Cerebellar cortex (tissue), 1 donor: ENCODE measurements at regions not wholly inside any gene's neighbourhood (a gene's known extent, or its start where the extent isn't known, plus 50 kb on each side); places are given as distances from the start of the nearest gene placed in this dataset.
"Not testable (repeated sequence)": the region's sequence is repeated elsewhere in the genome, so short reads cannot be mapped to it uniquely, and the experiment has no call there.

Source experiments
- DNase-seq: peaks from one replicate; pipeline ENCODE4 v3.0.0-alpha.2; 2015; ENCODE audit warnings: low spot score

DNA sequence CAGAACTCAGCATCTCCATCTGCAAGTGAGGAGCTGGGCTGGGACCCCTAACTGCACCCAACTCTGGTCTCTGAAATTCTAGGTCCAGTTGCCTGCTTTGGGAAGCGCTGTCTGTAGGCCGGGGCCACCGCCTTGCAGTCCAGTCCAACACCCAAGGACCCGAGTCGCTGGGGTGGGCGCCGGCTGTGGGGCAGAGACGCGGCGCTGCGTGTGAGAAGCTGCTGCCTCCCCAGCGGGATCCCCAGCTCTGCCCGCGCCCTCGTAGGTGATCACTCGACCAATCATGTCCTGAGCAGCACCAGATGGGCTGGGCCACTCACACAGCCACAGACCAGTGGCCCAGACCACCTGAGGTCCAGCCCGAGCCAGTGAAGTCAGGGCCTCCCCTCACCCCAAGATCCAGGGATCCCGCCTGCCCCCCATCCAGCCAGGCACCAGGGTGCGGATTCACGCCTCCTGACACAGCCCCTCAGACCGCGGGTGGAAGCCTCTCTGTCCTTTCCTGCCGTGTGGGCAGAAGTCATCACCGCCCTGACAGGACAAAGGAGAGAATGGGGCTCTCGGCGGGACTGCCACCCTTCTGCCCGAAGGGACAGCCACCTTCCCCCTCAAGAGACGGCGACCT is 67.4 kb upstream of the ADGRA1 start:
- DNase-seq = no peak

DNA sequence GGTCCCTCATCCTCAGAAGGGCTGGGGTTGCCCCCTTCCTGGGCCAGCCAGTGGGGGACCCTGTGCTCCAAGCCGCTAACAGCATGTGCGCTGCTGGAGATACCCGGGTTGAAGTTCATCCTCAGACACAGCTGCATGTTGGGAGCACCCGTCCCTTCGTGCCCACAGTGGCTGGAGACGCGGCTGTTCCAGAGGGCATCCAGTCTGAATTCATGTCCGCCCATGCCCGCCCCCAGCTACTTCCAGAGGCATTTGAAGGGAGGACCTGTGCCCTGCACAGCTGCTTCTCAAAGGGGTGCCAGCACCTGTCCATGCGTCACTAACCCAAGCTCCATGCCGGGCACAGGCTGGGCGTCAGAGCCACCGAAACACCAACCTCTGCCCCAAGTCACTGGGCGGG is 68.1 kb upstream of the ADGRA1 start:
- DNase-seq = no peak

DNA sequence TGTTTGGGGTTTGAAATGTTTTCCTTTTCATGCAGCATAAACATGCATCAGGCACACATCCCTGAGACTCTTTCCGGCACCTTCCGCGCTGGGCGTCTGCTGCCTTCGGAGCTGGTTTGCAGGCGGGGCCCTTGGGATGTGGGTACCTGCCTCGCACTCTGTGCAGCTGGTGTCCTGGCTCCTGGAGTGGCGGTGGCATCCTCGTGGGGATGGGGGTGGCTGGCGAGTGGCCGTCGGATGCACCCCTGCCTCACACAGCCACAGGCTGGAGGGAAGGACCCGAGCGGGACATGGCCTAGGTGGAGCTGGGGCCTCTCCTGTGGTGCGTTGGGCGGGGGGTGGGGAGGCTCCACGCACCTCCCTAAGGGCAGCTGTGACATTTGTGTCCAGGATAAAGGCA is 68.5 kb upstream of the ADGRA1 start:
- no peak for DNase-seq

DNA sequence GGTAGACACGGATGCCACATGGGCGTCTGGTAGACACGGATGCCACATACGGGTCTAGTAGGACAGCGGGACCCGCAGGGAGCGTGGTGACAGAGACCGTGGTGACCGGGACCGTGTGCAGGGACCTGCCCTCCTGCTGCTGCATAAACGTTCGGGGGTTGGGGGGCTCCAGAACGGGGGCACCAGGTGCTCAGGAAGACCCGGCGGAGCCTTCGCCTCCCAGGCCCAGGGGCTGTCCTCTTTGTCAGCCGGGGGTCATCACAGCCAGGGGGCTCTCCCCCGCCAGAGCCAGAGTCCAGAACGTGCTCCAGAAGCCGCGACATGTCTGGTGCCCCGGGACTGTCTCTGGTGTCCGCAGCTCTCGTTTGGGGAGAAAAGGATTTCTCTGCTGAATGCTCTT is 69.2 kb upstream of the ADGRA1 start:
- no peak for DNase-seq

DNA sequence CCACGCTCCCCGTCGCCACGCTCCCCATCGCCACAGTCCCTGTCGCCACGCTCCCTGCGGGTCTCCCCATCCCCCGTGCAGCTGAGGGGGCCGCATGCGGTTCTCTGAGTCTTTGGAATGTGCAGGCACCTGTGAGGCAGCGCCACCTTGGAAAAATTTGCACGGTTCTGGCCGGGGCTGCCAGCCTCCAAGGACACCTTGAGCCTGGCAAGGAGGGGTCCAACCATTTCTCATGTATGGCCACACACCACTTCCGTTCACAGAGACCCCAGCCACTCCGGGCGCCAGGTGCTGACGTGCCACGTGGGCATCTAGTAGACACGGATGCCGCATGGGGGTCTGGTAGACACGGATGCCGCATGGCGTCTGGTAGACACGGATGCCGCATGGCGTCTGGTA is 70.5 kb upstream of the ADGRA1 start:
- no peak for DNase-seq

DNA sequence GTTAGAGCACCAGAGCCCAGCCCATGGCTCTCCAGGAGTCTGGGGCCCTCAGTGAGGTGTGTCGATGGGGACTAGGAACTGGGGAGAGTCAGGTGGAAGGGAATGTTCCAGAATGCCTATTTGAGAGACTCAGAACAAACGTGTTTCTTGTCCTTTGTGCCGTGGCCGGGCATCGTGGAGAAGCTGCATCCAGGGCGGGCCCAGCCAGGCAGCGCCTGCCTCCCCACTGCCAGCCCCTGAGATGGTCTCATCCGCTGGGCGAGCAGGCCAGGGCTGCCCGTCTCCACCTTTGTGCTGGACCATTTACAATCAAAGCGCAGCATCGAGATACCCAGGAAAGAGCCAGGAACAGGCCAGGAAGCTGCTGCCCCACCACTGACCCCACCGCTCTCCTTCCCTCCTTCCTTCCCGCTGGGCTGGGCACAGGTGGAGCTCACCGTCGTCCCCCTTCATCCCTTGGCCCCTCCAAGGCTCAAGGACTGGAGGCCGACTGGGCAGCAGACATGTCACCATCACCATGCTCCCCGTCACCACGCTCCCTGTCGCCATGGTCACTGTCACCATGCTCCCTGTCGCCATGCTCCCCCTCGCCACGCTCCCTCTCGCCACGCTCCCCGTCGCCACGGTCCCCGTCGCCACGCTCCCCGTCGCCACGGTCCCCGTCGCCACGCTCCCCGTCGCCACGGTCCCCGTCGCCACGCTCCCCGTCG is 71.1 kb upstream of the ADGRA1 start:
- no peak for DNase-seq

DNA sequence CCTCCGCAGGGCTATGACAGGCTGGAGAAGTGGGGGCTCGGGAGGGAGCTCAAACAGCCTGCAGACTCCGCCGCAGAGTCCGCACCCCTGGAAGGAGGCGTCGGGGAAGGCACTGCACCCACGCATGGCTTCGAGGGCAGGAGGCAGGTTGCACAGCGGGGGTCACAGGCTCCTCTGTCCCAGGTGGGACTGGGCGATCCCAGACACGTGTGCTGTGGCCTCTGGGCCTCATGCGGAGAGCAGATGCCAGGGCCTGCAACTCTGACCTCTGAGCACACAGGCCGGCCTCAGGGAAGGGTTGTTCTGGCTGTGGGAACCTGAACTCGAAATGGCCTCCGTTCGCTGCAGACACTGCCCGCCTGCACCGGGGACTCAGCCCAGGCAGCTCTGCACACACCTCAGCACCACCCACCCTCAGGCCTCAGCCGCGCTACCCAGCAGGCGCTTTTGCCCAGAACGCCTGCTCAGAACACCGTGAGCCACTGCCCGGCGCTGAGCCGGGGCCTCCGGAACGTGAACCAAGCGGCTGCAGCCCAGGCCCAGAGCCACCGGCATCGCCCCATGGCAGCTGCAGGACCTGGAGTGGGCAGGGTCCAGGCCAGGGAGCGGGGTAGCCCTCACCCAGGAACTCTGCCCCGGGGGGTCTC is 71.8 kb upstream of the ADGRA1 start:
- no peak for DNase-seq

DNA sequence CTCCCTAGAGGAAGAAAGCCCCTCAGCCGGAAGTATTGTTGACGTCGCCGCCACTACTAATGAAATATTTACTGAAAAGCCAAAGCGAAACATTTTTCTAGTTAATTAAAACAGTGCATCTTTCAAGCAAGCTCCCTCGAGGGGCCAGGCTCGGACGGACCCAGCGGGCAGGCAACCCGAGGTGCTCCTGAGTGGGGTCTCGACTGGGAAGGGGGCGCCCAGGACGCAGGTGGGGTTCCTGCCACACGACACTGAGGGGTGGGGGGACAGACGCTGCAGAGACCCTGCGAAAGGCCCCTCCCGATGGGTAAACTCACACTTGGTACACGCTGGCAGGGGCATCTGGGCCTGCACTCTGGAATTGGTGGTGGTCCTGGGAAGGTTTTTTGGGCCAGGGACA is 72.4 kb upstream of the ADGRA1 start:
- DNase-seq = no peak

DNA sequence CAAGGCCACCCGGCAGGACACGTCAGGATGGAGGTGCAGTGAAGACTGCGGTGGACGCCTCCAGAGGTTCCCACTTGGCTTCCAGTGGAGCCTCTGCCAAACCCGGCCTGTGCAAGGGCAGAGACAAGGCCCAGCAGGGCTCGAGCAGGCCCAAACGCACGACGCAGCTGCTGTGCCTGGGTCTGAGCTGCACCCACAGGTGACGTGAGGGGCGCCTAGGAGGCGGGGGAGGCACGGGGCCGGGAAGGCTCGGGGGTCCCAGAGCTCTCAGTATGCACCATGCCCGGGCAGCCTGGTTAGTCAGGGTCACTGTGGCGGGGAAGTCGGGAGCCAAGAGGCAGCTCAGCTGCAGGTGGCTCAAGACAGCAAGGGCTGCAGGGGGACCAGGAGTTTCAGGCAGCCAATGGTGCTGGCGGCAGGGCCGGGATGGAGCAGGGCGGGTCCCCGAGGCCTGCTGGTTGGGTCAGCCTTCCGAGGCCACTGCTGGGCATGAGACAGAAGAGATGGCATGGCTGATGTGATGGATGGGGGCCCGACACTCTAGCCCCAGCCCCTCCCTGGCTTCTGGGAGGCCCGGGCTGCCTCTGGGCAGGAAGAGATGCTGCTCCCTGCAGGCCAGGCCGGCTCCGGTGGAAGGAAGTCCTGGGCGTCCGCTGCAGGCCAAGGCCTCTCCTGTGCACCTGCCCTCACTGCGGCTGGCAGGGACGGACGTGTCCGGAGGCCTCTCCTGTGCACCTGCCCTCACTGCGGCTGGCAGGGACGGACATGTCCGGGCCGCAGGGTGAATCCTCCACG is 72.2 kb upstream of the CFAP46 start:
- no peak for DNase-seq

DNA sequence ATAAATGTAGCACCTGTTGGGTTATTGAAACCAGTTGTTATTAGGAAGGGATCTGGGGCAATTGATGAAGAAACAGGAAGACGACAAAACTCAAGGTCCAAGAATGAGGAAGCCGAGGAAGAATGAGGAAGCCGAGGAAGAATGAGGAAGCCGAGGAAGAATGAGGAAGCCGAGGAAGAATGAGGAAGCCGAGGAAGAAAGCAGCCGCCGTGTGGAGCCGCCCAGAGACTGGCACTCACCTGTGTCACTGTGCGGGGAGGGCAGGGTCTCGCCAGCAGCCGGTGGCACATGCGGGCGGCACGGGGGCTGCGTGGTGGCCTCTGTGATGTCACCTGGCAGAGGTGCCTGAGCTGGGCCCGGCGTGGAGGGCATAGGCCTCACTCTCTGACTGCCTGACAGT is 71.1 kb upstream of the CFAP46 start:
- DNase-seq = no peak

DNA sequence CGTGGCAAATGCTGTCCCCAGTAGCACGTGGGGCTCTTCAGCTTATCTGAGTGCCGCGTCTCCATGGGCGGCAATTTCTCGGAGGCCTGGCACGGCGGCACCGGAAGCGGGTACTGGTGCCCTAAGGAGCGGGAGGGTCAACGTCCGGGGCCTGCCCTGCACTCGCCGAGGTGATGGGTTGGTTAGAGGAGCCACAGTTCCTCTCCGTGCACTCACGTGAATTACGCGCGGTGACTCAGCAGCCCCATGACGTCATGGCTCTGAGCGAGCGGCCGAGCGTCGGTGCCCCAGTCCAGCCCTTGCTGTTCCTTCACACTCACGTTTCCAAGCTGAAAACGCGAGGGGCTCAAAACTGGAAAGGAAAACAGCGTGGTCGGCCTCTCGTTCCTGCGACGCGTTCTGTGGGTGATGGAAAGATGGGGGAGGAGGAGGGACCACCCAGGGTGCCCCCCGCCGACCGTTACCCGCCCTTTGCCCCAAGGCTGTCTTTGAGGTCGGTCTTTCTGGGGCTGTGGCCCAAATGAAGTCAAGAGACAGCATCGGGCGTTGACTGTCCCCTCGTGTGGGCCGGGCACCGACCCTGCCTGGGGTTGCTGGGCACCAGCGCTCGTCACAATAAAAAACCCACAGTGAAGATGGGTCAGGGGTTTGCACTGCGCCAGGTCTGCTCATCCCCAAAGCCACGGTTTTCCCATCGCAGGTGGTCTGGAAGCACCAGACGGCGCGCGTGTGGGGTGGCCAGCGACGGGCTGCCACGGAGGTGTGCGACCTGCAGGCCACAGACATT is 70.4 kb upstream of the CFAP46 start:
- no peak for DNase-seq

DNA sequence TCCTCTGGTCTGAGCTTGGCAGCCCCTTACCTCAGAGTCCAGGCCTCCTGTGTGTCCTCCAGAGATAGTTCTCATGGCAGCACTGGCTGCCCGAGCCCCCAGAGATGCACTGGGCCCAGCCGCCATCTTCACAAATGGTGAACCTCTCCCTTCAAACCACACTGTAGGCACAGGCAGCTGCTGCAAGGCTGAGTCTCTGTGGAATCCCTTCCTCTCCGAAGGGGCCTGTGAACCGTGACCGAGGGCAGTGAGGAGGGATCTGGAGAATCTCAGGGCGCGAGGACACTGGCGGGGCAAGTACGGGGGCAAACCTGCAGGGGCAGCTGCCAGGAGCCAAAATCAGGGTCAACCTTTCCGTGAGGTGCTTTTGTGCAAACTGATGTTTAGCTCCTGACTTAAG is 69.5 kb upstream of the CFAP46 start:
- no peak for DNase-seq

DNA sequence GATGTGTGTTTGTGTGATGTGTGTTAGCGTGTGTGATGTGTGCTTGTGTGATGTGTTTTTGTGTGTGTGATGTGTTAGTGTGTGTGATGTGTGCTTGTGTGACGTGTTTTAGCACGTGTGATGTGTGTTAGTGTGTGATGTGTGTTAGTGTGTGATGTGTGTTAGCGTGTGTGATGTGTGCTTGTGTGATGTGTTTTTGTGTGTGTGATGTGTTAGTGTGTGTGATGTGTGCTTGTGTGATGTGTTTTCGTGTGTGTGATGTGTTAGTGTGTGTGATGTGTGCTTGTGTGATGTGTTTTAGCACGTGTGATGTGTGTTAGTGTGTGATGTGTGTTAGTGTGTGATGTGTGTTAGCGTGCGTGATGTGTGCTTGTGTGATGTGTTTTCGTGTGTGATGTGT is 69.0 kb upstream of the CFAP46 start:
- not testable (repeated sequence) for DNase-seq

DNA sequence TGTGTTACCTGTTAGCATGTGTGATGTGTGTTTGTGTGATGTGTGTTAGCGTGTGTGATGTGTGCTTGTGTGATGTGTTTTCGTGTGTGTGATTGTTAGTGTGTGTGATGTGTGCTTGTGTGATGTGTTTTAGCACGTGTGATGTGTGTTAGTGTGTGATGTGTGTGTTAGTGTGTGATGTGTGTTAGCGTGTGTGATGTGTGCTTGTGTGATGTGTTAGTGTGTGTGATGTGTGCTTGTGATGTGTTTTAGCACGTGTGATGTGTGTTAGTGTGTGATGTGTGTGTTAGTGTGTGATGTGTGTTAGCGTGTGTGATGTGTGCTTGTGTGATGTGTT is 68.4 kb upstream of the CFAP46 start:
- not testable (repeated sequence) for DNase-seq

DNA sequence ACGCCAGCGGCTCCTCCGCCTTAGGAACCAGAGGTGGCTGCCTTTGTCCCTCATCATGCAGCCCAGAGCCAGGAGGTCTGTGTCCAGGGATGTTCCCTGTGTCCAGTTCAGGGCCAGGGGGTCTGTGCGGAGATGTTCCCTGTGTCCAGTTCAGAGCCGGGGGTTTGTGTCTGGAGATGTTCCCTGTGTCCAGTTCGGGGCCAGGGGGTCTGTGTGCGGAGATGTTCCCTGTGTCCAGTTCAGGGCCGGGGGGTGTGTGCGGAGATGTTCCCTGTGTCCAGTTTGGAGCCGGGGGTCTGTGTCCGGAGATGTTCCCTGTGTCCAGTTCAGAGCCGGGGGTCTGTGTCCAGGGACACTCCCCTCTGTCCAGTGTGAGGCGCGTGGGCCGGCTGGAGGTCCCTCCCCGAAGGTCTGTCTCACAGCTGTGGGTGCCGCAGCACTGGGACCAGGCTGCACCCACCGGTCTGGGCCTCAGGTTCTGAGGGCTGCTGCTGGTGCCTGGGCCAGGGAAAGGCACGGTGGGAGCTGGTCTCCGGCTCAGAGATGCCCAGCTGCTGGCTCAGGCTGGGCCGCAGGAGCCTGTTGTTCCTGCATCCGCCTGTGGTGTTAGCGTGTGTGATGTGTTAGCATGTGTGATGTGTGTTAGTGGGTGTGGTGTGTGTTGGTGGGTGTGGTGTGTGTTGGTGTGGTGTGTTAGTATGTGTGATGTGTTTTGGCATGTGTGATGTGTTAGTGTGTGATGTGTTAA is 67.9 kb upstream of the CFAP46 start:
- no peak for DNase-seq

DNA sequence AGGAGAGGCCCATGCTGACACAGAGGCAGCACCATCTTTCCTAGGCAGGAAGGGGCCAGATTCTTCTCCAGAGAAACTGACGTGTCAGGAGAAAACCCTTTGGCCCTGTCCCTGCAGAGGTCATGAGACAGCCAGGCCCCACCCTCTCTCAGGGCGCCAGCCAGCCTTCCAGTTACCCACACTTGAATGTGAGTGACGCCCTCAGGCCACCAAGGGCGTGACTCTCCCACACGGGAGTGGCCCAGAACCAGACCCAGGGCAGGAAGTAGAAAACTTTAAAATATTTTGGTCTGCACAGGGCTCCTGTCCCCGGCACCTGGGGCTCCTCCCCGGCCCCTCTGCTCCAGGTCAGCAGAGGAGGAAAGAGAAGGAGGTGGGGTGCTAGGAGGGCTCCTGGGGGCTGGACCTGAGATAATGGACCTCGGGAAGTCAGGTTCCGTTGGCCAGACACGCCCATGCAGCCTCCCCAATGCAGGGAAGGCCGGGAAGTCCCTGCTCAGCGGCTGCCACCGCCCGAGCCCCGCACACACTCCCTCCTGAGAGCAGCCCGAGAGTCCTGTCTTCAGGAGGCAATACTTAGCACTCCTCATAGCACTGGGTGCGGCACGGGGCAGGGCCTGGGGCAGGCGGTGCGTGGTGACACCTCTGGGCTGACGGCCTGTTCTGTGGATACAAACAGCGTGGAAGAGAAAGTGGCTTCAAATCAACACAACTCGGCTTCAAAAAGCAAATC is 67.0 kb upstream of the CFAP46 start:
- DNase-seq = no peak

DNA sequence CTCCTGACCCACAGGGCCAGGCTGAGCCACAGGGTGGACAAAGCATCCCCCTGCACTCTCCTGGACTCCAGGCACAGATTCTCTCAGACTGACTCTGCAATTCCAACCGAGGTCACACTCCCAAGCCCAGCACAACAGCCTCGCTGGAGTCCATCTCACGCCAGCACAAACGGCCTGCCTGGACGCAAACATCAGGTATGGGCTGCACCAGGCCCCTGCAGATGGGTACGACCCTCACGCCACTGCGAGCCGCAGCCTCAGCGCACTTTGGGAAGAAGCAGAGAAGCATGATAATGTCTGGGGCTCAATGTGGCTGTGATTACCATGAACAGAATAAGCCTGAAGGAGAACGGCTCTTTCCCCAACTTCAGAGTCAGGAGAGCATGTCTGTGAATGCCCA is 66.4 kb upstream of the CFAP46 start:
- DNase-seq = no peak

DNA sequence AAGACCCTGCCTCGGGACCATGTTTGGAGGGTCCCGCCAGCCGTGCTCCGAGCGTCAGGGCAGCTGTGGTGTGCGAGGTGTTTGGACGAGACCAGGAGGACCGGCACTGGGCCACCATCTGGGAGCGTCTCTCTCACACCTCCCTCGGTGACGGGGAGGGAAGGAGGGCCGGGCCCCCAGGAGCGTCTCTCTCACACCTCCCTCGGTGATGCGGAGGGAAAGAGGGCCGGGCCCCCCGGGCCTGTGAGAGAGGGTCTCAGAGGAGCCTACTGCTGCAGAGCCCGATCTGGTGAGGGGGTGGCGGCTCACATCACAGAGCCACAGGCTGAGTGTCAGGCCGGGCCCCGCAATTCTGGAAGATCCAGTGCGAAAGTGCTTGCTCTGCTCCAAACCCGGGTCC is 65.8 kb upstream of the CFAP46 start:
- DNase-seq = no peak

DNA sequence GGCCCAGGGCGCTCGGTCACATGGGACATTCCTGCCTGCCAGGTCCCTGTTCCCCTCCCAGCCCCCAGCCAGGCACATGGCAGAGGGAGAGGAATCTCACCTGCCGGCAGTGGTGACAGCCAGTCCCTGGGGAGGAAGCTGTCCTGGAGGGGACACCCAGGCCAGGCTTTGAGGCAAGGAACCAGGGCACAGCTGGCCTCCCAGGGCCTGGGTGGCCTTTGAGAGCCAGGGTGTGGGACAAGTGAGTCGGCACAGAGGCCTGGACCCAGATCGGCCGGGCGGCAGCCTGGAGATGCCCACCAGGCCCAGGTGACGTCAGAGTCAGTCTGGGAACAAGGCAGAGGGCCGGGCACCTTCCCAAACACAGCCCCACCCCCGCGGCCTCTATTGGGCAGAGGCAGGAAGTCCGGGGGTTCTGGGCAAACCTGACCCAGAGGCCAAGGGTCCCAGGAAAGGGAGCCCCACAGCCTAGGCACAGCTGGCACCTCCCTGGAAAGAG is 65.0 kb upstream of the CFAP46 start:
- DNase-seq = no peak

DNA sequence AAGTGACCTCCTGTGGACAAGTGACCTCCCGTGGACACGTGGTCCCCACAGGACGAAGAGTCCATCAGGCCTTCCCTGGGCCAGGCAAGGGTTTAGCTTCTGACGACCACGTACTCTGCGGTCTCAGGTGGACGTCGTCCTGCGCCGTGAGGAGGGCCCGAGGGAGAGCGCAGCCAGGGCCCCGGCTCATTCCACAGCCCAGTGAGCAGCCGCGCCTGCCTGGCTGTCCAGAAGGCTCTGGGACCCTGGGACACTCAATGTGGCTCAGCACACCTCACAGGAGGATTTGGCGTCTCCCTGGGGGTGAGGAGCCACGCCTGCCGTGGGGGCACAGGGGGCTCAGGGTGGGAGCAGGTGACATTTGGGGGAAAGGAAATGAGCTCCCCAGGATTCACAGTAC is 64.4 kb upstream of the CFAP46 start:
- no peak for DNase-seq

DNA sequence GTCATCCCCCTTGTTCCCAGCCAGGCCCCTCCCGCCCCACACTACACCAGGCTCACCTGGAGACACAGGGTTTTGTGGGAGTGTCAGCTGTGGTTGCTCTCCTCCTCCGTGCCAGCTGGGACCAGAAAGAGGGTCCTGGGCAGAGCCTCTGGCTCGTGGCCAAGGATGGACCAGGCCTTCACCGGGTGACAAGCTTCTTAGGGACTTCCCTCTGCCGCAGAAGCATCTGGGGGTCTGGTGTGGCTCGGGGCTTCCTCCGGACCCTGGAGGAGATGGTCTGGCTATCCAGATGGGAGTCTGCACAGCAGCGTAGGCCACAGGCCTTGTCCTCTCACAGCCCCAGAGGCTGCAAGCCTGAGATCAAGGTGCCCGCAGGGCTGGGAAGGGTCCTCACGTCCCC is 63.8 kb upstream of the CFAP46 start:
- no peak for DNase-seq
